Renal cortex interstitium (tissue), 11 donors: ENCODE measurements at regions not wholly inside any gene's neighbourhood (a gene's known extent, or its start where the extent isn't known, plus 50 kb on each side); places are given as distances from the start of the nearest gene placed in this dataset.

Experiments used
- DNase-seq, 11 donors: peaks; one replicate each; pipeline ENCODE4 v3.0.0-alpha.2; 2013; ENCODE audit warnings: low read depth in 9 of 11, low spot score in 4 of 11; ENCODE audit errors: extremely low read depth in 1 of 11

- DNase-seq = no peak
Measured at GRCh38 chr1:86233403-86233802, 76.8 kb upstream of the COL24A1 start.

DNA sequence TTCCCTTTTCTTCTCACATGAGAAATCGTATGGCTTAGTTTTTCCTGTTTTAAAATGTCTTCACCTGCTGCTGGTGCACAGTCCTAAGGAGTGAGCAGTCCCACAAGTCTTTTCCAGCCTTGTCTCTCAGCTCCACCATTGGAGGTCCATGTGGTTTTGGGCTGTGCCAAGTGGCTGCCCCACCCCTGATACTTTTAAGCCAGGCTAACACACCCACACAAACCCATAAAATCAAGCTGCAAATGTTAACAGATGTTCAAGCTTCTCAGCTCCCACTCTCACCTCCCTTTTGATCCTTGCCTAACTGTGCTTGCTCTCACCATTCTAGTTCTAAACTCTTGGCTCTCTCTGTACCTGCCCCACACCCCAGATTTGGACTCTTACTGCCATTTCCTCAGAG, 74.5 kb upstream of the COL24A1 start:
- no peak for DNase-seq

GRCh38 chr1:86229405-86229975, 72.9 kb upstream of the COL24A1 start:
- DNase-seq = no peak

DNA sequence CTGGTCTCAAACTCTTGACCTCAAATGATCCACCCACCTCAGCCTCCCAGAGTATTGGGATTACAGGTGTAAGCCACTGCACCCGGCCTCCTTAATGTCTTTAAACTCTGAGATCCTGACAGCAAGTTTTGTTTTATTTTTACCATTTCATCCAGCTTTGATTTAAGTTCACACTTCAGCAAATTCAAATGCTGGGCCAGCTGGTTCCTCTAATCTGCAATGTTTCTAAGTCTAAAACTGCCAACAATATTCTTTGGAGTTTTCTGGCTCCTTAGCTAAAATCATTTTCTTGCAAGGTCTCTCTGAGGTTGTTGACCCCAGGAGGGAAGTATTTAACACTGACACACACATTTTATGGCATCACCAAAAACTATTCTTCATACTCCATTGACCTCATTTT, 72.0 kb upstream of the COL24A1 start:
- no peak for DNase-seq

GRCh38 chr1:86227026-86227425, 70.5 kb upstream of the COL24A1 start:
- no peak for DNase-seq

DNA sequence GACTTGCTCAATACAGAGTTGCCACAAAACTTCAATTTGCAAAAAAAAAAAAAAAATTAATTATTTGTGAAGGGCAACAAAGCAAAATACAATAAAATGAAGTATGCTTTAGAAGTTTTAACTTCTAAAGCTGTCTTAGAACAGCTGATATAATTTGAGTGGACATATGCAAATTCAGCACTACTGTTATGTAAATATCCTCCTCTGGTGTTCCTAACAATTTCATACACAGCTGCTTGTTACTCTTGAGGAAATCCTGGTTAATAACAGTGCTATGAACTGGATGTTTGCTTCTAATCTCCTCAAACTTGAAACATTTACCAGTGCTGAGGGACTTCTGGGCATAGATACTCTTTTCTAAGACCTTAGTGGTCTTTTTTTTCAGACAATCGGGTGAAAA, 69.6 kb upstream of the COL24A1 start:
- no peak for DNase-seq

GRCh38 chr1:86224651-86225310, 68.2 kb upstream of the COL24A1 start:
- no peak for DNase-seq

DNA sequence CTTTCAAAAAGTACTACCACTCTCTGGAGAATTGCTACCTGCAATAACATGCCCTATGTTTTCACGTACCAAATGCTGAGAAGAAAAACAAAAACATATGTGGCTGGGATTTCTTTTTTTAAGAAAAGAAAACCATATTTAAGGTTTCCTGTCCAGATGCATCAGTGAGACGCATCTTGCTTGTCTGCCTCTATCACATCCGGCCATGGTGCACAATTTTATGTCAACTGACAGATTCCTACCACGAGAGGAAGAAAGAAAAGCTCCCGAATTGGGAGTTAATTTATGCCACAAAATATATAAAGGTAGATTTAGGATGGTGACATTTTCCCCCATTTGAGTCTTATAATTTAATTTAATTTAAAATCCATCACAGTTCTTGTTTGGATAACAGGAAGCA, 62.3 kb upstream of the COL24A1 start:
- no peak for DNase-seq

GRCh38 chr1:86214605-86215004, 58.0 kb upstream of the COL24A1 start:
- no peak for DNase-seq

DNA sequence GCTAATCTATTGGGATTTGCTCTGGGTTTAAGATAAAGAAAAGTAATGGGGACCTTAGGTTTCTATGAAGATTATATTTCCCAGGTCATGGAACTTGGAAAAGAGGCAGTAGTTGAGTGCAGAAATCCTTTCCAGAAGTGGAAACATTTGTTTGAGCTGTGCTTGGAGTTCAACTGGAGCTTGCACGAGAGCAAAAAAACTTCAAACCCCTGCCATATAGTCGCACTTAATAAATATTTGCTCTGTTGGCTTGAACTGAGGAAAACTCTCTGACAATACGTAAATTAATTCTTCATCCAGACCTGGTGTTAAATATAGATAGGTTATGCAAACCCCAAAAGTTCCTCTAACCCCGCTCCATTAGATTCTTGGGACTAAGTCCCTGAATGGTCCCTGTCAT, 52.8 kb upstream of the COL24A1 start:
- DNase-seq = no peak

DNA sequence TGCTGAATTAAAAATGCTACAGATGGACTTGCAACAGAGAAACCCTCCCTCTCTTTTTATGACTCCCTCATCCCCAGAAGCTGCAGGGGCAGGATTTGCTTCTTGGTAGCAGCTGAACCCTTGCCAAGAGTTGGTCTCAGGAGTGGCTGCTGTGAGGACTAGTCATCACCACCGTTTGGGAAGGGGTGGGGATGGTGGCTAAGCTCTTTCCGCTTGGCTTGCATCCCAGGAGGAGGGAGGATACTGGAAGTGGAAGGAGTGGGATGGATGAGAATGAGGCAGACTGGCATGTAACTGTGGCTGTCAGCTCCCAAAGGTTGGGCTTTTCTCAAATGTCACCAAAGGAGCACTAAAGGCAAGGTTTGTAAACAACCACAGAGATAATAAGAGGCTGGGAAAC, 50.8 kb upstream of the COL24A1 start:
- no peak for DNase-seq
